ENCODE measurements at regions not wholly inside any gene's neighbourhood (a gene's known extent, or its start where the extent isn't known, plus 50 kb on each side); places are given as distances from the start of the nearest gene placed in this dataset.

DNA sequence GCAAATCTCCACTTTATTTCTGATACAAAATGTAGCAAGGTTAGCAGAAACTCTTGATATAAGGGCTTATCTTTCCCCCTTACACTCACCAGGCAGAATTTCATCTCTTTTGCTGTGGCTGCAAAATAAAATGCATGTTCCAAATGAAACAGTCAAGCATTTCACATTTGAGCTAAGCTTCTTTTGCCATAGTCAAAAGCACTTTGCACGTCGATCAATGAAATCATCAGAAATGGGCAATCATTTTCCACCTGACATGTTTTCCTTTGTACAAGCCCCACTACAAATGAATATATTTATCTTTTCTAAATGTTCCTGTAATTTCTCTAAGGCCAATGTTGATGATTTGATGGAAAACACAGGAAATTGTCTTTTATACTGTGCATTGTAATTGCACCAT lies 178.4 kb downstream of the ANKRD50 start:
- H3K27ac Mint-ChIP-seq, result no peak overlapping the region
- intact Hi-C loops (cut with micrococcal nuclease), result no loop called here
- no peak for ATAC-seq
- ChIA-PET CTCF (no interaction called here), POLR2A (no interaction called here)
- H3K9me3 Mint-ChIP-seq, result peaks cover 0 to 4% (median 0%) of the 10 kb centered on the region in 11 donors
- Histone ChIP-seq H3K27ac (ENCODE audit: low read depth, low read length) (no peak overlapping the region), H3K36me3 (ENCODE audit: control insufficient read depth in 2 of 3, insufficient read depth in 3 of 3, low read length in 3 of 3) (no peaks in the 10 kb centered on the region), H3K9me3 (ENCODE audit: control insufficient read depth in 2 of 3, low read length in 3 of 3) (no peaks in the 10 kb centered on the region), H3K4me3 (ENCODE audit: low read length) (no peak overlapping the region), H3K27me3 (ENCODE audit: control insufficient read depth in 2 of 2, insufficient read depth in 2 of 2, low read length in 2 of 2) (no peaks in the 10 kb centered on the region), H3K4me1 (ENCODE audit: control insufficient read depth in 2 of 2, insufficient read depth in 2 of 2, low read length in 2 of 2) (no peaks in the 10 kb centered on the region)
- no peaks in the 10 kb centered on the region for H3K36me3 Mint-ChIP-seq
- DNase-seq, result no peak
- H3K4me3 Mint-ChIP-seq, result no peak overlapping the region
- H3K4me1 Mint-ChIP-seq, result no peaks in the 10 kb centered on the region
- peaks cover 0 to 3% (median 0%) of the 10 kb centered on the region in 5 donors for H3K27me3 Mint-ChIP-seq

DNA sequence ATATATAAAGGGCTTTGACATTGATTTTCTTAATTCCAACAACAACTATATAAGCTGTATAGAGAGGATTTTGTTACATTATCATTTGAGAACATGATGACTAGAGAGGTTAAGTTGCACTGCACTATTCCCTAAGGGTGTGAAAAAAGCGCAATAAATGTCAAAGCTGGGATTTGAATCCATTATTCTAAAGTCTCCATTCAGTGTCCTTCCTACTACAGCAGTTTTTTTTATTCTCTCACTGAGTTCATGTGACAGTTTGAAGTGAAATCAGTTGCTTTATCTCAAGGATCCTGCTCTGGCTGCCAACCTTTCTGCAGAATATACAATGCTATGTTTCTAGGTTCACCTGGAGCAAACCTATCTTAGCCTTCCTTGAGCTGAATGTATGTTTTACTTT lies 177.5 kb downstream of the ANKRD50 start:
- H3K4me1 ChIP-seq (ENCODE audit: control insufficient read depth in 2 of 2, insufficient read depth in 2 of 2, low read length in 2 of 2), result no peaks in the 10 kb centered on the region
- Mint-ChIP-seq H3K36me3 (no peaks in the 10 kb centered on the region), H3K27me3 (peaks cover 0 to 3% (median 0%) of the 10 kb centered on the region in 5 donors), H3K4me1 (no peaks in the 10 kb centered on the region), H3K4me3 (no peak overlapping the region), H3K9me3 (peaks cover 0 to 4% (median 0%) of the 10 kb centered on the region in 11 donors), H3K27ac (no peak overlapping the region)
- H3K27ac ChIP-seq (ENCODE audit: low read depth, low read length), result no peak overlapping the region
- H3K9me3 ChIP-seq (ENCODE audit: control insufficient read depth in 2 of 3, low read length in 3 of 3), result no peaks in the 10 kb centered on the region
- ChIA-PET CTCF (no interaction called here), POLR2A (no interaction called here)
- no peak for DNase-seq
- H3K36me3 ChIP-seq (ENCODE audit: control insufficient read depth in 2 of 3, insufficient read depth in 3 of 3, low read length in 3 of 3), result no peaks in the 10 kb centered on the region
- intact Hi-C loops (cut with micrococcal nuclease), result no loop called here
- no peak for ATAC-seq
- no peak overlapping the region for H3K4me3 ChIP-seq (ENCODE audit: low read length)
- no peaks in the 10 kb centered on the region for H3K27me3 ChIP-seq (ENCODE audit: control insufficient read depth in 2 of 2, insufficient read depth in 2 of 2, low read length in 2 of 2)

DNA sequence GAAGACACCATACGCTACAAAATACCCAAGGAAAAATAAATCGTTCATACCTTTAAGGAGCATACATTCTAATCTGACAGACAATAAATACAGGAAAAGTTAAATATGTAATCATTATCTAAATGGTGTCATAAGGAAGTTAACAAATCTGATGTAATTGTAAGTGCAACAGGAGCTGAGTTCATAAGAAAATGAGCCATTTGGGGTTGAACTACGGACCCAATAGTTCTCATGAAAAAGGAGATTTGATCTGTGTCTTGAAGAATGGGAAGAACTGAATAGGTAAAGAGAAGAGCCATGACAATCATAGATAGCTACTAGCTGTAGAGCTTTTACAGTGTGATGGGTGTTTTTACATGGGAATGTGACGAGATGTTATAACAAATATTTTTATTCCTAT lies 175.6 kb downstream of the ANKRD50 start:
- Mint-ChIP-seq H3K4me3 (no peak overlapping the region), H3K27ac (no peak overlapping the region), H3K9me3 (peaks cover 0 to 4% (median 0%) of the 10 kb centered on the region in 11 donors), H3K4me1 (no peaks in the 10 kb centered on the region), H3K27me3 (peaks cover 0 to 3% (median 0%) of the 10 kb centered on the region in 5 donors), H3K36me3 (no peaks in the 10 kb centered on the region)
- no peaks in the 10 kb centered on the region for H3K36me3 ChIP-seq (ENCODE audit: control insufficient read depth in 2 of 3, insufficient read depth in 3 of 3, low read length in 3 of 3)
- no peaks in the 10 kb centered on the region for H3K4me1 ChIP-seq (ENCODE audit: control insufficient read depth in 2 of 2, insufficient read depth in 2 of 2, low read length in 2 of 2)
- DNase-seq (no peak), ATAC-seq (no peak)
- H3K9me3 ChIP-seq (ENCODE audit: control insufficient read depth in 2 of 3, low read length in 3 of 3), result no peaks in the 10 kb centered on the region
- CTCF ChIA-PET, result interaction anchor here (0.6 kb wide), 1 partner anchor 197 kb away, joined by 3 read pairs; no protein-coding TSS in a partner anchor
- no peaks in the 10 kb centered on the region for H3K27me3 ChIP-seq (ENCODE audit: control insufficient read depth in 2 of 2, insufficient read depth in 2 of 2, low read length in 2 of 2)
- H3K4me3 ChIP-seq (ENCODE audit: low read length), result no peak overlapping the region
- POLR2A ChIA-PET, result no interaction called here
- H3K27ac ChIP-seq (ENCODE audit: low read depth, low read length), result no peak overlapping the region
- intact Hi-C loops (cut with micrococcal nuclease), result no loop called here

- no peaks in the 10 kb centered on the region for H3K36me3 ChIP-seq (ENCODE audit: control insufficient read depth in 2 of 3, insufficient read depth in 3 of 3, low read length in 3 of 3)
- CTCF ChIA-PET, result no interaction called here
- intact Hi-C loops (cut with micrococcal nuclease), result no loop called here
These were observed 174.6 kb downstream of the ANKRD50 start for GRCh38 chr4:124537971-124538370.

DNA sequence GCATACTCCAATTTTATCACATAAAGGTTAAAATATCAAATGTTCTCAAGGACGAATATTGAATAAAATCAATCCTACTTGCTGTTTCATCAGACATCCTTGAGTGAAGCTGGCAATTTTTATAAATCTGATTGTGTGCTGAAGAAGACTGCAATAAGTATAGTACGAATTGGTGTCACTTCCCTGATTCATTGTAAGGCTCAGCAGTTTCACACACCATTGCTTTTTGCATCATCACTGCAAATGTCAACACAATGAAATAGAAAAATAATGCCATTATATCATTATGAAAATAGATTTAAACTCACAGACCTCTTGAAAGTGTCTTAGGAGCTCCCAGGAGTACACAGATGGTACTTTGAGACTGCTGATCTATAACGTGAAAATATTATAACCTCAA lies 172.5 kb downstream of the ANKRD50 start:
- Mint-ChIP-seq H3K4me3 (no peak overlapping the region), H3K4me1 (no peaks in the 10 kb centered on the region), H3K36me3 (no peaks in the 10 kb centered on the region), H3K27me3 (peaks cover 0 to 5% (median 0%) of the 10 kb centered on the region in 5 donors), H3K27ac (no peak overlapping the region), H3K9me3 (no peaks in the 10 kb centered on the region)
- ATAC-seq (no peak), DNase-seq (no peak)
- ChIA-PET CTCF (no interaction called here), POLR2A (no interaction called here)
- intact Hi-C loops (cut with micrococcal nuclease), result no loop called here
- no peaks in the 10 kb centered on the region for H3K4me1 ChIP-seq (ENCODE audit: control insufficient read depth in 2 of 2, insufficient read depth in 2 of 2, low read length in 2 of 2)
- no peak overlapping the region for H3K27ac ChIP-seq (ENCODE audit: low read depth, low read length)
- H3K36me3 ChIP-seq (ENCODE audit: control insufficient read depth in 2 of 3, insufficient read depth in 3 of 3, low read length in 3 of 3), result no peaks in the 10 kb centered on the region
- no peaks in the 10 kb centered on the region for H3K27me3 ChIP-seq (ENCODE audit: control insufficient read depth in 2 of 2, insufficient read depth in 2 of 2, low read length in 2 of 2)
- H3K9me3 ChIP-seq (ENCODE audit: control insufficient read depth in 2 of 3, low read length in 3 of 3), result no peaks in the 10 kb centered on the region
- H3K4me3 ChIP-seq (ENCODE audit: low read length), result no peak overlapping the region

More at GRCh38 chr4:124537971-124538370, 174.6 kb downstream of the ANKRD50 start:
- POLR2A ChIA-PET, result no interaction called here
- H3K27me3 ChIP-seq (ENCODE audit: control insufficient read depth in 2 of 2, insufficient read depth in 2 of 2, low read length in 2 of 2), result no peaks in the 10 kb centered on the region
- no peaks in the 10 kb centered on the region for H3K4me1 Mint-ChIP-seq
- no peaks in the 10 kb centered on the region for H3K36me3 Mint-ChIP-seq
- H3K4me1 ChIP-seq (ENCODE audit: control insufficient read depth in 2 of 2, insufficient read depth in 2 of 2, low read length in 2 of 2), result no peaks in the 10 kb centered on the region
- H3K9me3 Mint-ChIP-seq, result peaks cover 0 to 4% (median 0%) of the 10 kb centered on the region in 11 donors
- H3K27me3 Mint-ChIP-seq, result peaks cover 0 to 3% (median 0%) of the 10 kb centered on the region in 5 donors
- H3K27ac Mint-ChIP-seq, result no peak overlapping the region
- no peak overlapping the region for H3K27ac ChIP-seq (ENCODE audit: low read depth, low read length)
- H3K4me3 Mint-ChIP-seq, result no peak overlapping the region
- ATAC-seq (no peak), DNase-seq (no peak)
- no peaks in the 10 kb centered on the region for H3K9me3 ChIP-seq (ENCODE audit: control insufficient read depth in 2 of 3, low read length in 3 of 3)
- no peak overlapping the region for H3K4me3 ChIP-seq (ENCODE audit: low read length)

GRCh38 chr4:124541652-124542420 lies 170.7 kb downstream of the ANKRD50 start:
- intact Hi-C loops (cut with micrococcal nuclease), result no loop called here
- Histone ChIP-seq H3K27ac (ENCODE audit: low read depth, low read length) (no peak overlapping the region), H3K36me3 (ENCODE audit: control insufficient read depth in 2 of 3, insufficient read depth in 3 of 3, low read length in 3 of 3) (no peaks in the 10 kb centered on the region), H3K4me1 (ENCODE audit: control insufficient read depth in 2 of 2, insufficient read depth in 2 of 2, low read length in 2 of 2) (no peaks in the 10 kb centered on the region), H3K4me3 (ENCODE audit: low read length) (no peak overlapping the region), H3K9me3 (ENCODE audit: control insufficient read depth in 2 of 3, low read length in 3 of 3) (no peaks in the 10 kb centered on the region), H3K27me3 (ENCODE audit: control insufficient read depth in 2 of 2, insufficient read depth in 2 of 2, low read length in 2 of 2) (no peaks in the 10 kb centered on the region)
- H3K4me3 Mint-ChIP-seq, result no peak overlapping the region
- DNase-seq (no peak), ATAC-seq (no peak)
- CTCF ChIA-PET, result no interaction called here
- H3K27ac Mint-ChIP-seq, result no peak overlapping the region
- no peaks in the 10 kb centered on the region for H3K4me1 Mint-ChIP-seq
- no peaks in the 10 kb centered on the region for H3K9me3 Mint-ChIP-seq
- H3K27me3 Mint-ChIP-seq, result peaks cover 0 to 5% (median 0%) of the 10 kb centered on the region in 5 donors
- no peaks in the 10 kb centered on the region for H3K36me3 Mint-ChIP-seq
- POLR2A ChIA-PET, result no interaction called here

DNA sequence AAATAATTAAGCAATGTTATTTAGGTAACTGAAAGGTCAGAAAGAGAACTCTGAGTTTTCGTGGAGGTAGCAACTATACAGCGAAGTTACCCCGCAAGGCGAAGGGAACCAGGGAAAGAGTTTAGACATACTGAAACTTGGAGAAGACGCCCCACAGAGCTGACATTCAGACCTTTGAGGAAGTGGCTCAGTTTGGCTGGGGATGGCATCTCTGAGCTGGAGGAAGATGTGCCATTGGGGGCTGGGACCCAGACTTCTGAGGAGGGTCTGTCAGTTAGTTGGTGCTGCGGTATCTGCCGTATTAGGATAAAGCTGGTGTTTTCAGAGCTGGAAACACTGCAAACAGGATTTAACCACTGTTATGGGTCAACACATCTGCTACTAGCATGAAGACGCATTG lies 156.6 kb downstream of the ANKRD50 start:
- no peaks in the 10 kb centered on the region for H3K4me1 ChIP-seq (ENCODE audit: control insufficient read depth in 2 of 2, insufficient read depth in 2 of 2, low read length in 2 of 2)
- H3K4me3 ChIP-seq (ENCODE audit: low read length), result no peak overlapping the region
- H3K9me3 Mint-ChIP-seq, result peaks cover 0 to 4% (median 0%) of the 10 kb centered on the region in 11 donors
- H3K36me3 ChIP-seq (ENCODE audit: control insufficient read depth in 2 of 3, insufficient read depth in 3 of 3, low read length in 3 of 3), result no peaks in the 10 kb centered on the region
- no peaks in the 10 kb centered on the region for H3K4me1 Mint-ChIP-seq
- H3K4me3 Mint-ChIP-seq, result no peak overlapping the region
- intact Hi-C loops (cut with micrococcal nuclease), result no loop called here
- ChIA-PET POLR2A (no interaction called here), CTCF (no interaction called here)
- no peaks in the 10 kb centered on the region for H3K27me3 ChIP-seq (ENCODE audit: control insufficient read depth in 2 of 2, insufficient read depth in 2 of 2, low read length in 2 of 2)
- no peaks in the 10 kb centered on the region for H3K27me3 Mint-ChIP-seq
- H3K36me3 Mint-ChIP-seq, result no peaks in the 10 kb centered on the region
- no peak overlapping the region for H3K27ac Mint-ChIP-seq
- H3K27ac ChIP-seq (ENCODE audit: low read depth, low read length), result no peak overlapping the region
- no peaks in the 10 kb centered on the region for H3K9me3 ChIP-seq (ENCODE audit: control insufficient read depth in 2 of 3, low read length in 3 of 3)
- ATAC-seq, result no peak
- DNase-seq, result no peak

All from naive thymus-derived CD4-positive, alpha-beta T cell (primary cell).